ENCODE measurements at regions not wholly inside any gene's neighbourhood (a gene's known extent, or its start where the extent isn't known, plus 50 kb on each side); places are given as distances from the start of the nearest gene placed in this dataset.
A peak's percentile ranks its signal among the peaks of the same experiment; 100 is the strongest.

- H3K36me3 Mint-ChIP-seq, result peaks cover 0 to 6% of the 10 kb centered on the region in 2 donors
- H3K9me3 Mint-ChIP-seq, result peaks cover 0 to 2% (median 0%) of the 10 kb centered on the region in 7 donors
- Histone ChIP-seq H3K9me3 (replicated peaks in 1 of 2; ENCODE audit: control insufficient read depth in 1 of 2, insufficient read depth in 1 of 2, low read length in 2 of 2) (no peaks in the 10 kb centered on the region), H3K36me3 (replicated peaks in 1 of 2; ENCODE audit: control insufficient read depth in 1 of 2, insufficient read depth in 2 of 2, low read length in 2 of 2) (no peaks in the 10 kb centered on the region), H3K4me1 (ENCODE audit: control insufficient read depth in 1 of 2, insufficient read depth in 2 of 2, low read length in 2 of 2) (peaks cover 33 to 37% of the 10 kb centered on the region in 2 donors), H2AFZ (ENCODE audit: insufficient read depth, low read depth, low read length, poor library complexity, severe bottlenecking) (no peak overlapping the region), H3K27ac (ENCODE audit: low read depth in 1 of 2, low read length in 2 of 2) (no peak overlapping the region), H3K79me2 (ENCODE audit: insufficient read depth, low read length) (no peaks in the 10 kb centered on the region), H3K27me3 (ENCODE audit: control insufficient read depth in 2 of 2, insufficient read depth in 2 of 2, low read length in 2 of 2) (no peaks in the 10 kb centered on the region), H3K4me3 (replicated peaks in 1 of 3; ENCODE audit: low read depth in 2 of 3, low read length in 3 of 3) (no peak overlapping the region), H4K20me1 (ENCODE audit: insufficient read depth, low read length) (no peaks in the 10 kb centered on the region), H3K9ac (ENCODE audit: insufficient read depth, low read length, poor library complexity, severe bottlenecking) (no peak overlapping the region), H3K4me2 (replicated peaks; ENCODE audit: extremely low read depth, low read length, poor library complexity, severe bottlenecking) (no peak overlapping the region)
- no peak for TF ChIP-seq CTCF (IDR thresholded peaks at IDR 0.05)
- 83% methylated on average over 22 of the region's 25 CpGs for WGBS (ENCODE audit: insufficient coverage)
- intact Hi-C loops (cut with micrococcal nuclease), result no loop called here
- H3K4me3 Mint-ChIP-seq, result no peak overlapping the region
- DNase-seq, result no peak
- H3K27ac Mint-ChIP-seq, result peak overlapping the region in 5 of 7 donors; percentile 28 to 90 (median 61)
- H3K27me3 Mint-ChIP-seq (ENCODE audit: low read depth in 3 of 3), result peaks cover 1 to 10% (median 2%) of the 10 kb centered on the region in 3 donors
- H3K4me1 Mint-ChIP-seq, result peaks cover 35% of the 10 kb centered on the region
These were observed 237.5 kb downstream of the ERMARD start for GRCh38 chr6:169988769-169989550.

- Histone ChIP-seq H3K4me3 (replicated peaks in 1 of 3; ENCODE audit: low read depth in 2 of 3, low read length in 3 of 3) (no peak overlapping the region), H3K9ac (ENCODE audit: insufficient read depth, low read length, poor library complexity, severe bottlenecking) (no peak overlapping the region), H3K79me2 (ENCODE audit: insufficient read depth, low read length) (no peaks in the 10 kb centered on the region), H3K27me3 (ENCODE audit: control insufficient read depth in 2 of 2, insufficient read depth in 2 of 2, low read length in 2 of 2) (no peaks in the 10 kb centered on the region), H4K20me1 (ENCODE audit: insufficient read depth, low read length) (no peaks in the 10 kb centered on the region), H2AFZ (ENCODE audit: insufficient read depth, low read depth, low read length, poor library complexity, severe bottlenecking) (no peak overlapping the region), H3K4me1 (ENCODE audit: control insufficient read depth in 1 of 2, insufficient read depth in 2 of 2, low read length in 2 of 2) (peaks cover 22 to 26% of the 10 kb centered on the region in 2 donors), H3K27ac (ENCODE audit: low read depth in 1 of 2, low read length in 2 of 2) (no peak overlapping the region), H3K9me3 (replicated peaks in 1 of 2; ENCODE audit: control insufficient read depth in 1 of 2, insufficient read depth in 1 of 2, low read length in 2 of 2) (no peaks in the 10 kb centered on the region), H3K4me2 (replicated peaks; ENCODE audit: extremely low read depth, low read length, poor library complexity, severe bottlenecking) (no peak overlapping the region), H3K36me3 (replicated peaks in 1 of 2; ENCODE audit: control insufficient read depth in 1 of 2, insufficient read depth in 2 of 2, low read length in 2 of 2) (no peaks in the 10 kb centered on the region)
- peak overlapping the region in 1 of 7 donors; percentile 58 for H3K27ac Mint-ChIP-seq
- 91% methylated on average over 33 of the region's 35 CpGs for WGBS (ENCODE audit: insufficient coverage)
- H3K36me3 Mint-ChIP-seq, result peaks cover 0 to 4% of the 10 kb centered on the region in 2 donors
- no peak overlapping the region for H3K4me3 Mint-ChIP-seq
- peaks cover 1 to 7% (median 2%) of the 10 kb centered on the region in 3 donors for H3K27me3 Mint-ChIP-seq (ENCODE audit: low read depth in 3 of 3)
- no peak for TF ChIP-seq CTCF (IDR thresholded peaks at IDR 0.05)
- DNase-seq, result no peak
- peaks cover 0 to 2% (median 0%) of the 10 kb centered on the region in 7 donors for H3K9me3 Mint-ChIP-seq
- intact Hi-C loops (cut with micrococcal nuclease), result no loop called here
- H3K4me1 Mint-ChIP-seq, result peaks cover 26% of the 10 kb centered on the region
These were observed 235.6 kb downstream of the ERMARD start for GRCh38 chr6:169986848-169987498.

Data from CD14-positive monocyte (primary cell).